NCI-H446 treated with DMSO at 0.1 percent for 48 hours (cell line): ENCODE measurements at regions not wholly inside any gene's neighbourhood (a gene's known extent, or its start where the extent isn't known, plus 50 kb on each side); places are given as distances from the start of the nearest gene placed in this dataset.

Experiments used
- DNase-seq: peaks from one replicate; lab custom pipeline; 2025; lab: John Stamatoyannopoulos, UW

DNA sequence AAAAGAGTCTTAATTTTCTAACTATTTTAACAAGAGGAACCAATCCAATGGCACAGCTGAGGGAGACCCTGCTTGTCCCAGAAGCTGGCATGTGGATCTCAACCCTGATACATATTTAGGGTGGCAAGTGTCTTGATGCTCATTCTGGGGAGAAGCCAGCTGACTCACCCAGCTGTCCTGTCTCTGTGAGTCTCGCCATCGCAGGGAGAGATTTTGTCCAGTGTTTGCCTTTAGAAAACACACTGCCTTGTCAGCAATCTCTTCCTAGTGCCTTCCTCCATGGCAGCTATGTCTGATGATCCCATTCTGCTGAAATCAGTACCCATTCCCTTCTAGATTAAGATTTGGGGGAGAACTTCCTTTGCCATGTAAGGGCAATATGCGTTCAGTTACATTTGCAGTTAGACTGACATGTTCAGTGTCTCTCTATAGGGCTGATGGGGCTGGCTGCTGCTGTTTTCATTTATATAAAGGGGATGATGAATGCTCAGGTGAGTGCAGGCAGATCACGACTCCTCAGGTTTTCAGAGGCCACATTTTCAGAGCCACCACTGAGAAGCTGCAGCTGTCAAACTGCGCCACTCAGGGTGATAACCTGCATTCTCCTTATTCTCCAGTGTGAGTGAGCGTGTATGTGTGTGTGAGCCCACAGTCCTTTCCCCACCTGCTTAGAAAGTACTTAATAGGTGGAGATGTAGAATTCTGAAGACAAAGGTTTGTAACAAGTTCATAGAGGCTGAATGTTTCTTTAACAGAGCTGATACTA lies 217.0 kb downstream of the GAS1 start:
- DNase-seq, result no peak

DNA sequence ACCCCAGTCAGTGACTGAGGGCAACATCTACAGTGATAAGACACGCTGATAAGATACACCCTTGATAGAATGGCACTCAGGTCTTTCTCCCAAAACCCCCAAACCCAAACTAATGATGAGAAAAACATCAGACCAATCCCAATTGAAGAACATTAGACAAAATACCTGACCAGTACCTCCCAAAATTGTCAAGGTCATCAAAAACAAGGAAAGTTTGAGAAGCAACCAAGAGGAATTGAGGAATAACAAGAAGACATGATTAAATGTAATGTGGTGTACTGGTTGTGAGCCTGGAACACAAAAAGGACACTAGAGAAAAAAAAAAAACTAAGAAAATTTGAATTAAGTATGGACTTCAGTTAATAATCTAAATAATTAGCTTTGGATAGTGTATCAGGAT lies 222.8 kb downstream of the GAS1 start:
- no peak for DNase-seq

DNA sequence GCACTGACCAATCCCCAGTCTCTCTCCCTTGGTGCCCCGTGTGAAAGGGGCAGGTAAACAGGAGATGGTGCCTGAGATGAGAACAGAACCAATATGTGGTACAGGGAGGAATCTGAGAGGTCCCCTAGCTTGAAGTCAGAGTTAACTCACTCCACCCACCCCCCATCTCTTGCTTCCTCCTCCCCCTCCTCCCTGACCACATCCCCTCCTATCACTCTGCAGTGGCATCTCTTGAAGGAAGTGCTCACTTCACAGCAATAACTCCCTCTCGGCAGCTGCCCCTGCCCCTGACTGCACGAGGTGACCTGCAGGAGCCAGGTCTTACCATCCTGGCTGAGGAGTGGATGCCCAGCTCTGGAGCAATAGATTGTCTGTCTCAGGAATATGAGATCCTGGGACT lies 224.0 kb downstream of the GAS1 start:
- DNase-seq, result no peak

DNA sequence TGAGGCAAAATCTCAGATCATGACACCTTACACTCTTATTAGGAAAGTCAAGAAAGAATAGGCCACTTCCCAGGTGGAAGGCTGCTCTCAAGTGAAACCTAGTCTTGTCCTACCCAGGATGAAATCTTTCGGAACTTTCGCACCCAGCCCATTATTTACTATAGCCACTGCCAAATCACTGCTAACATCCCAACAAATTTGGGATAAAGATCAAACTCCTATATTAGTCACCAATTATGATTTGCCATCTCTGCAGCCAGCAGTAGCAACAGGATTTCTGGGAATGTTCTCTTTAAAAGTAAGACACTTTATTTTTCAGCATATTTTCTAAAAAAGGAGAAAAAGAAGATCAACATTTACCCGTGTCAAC lies 224.6 kb downstream of the GAS1 start:
- no peak for DNase-seq

DNA sequence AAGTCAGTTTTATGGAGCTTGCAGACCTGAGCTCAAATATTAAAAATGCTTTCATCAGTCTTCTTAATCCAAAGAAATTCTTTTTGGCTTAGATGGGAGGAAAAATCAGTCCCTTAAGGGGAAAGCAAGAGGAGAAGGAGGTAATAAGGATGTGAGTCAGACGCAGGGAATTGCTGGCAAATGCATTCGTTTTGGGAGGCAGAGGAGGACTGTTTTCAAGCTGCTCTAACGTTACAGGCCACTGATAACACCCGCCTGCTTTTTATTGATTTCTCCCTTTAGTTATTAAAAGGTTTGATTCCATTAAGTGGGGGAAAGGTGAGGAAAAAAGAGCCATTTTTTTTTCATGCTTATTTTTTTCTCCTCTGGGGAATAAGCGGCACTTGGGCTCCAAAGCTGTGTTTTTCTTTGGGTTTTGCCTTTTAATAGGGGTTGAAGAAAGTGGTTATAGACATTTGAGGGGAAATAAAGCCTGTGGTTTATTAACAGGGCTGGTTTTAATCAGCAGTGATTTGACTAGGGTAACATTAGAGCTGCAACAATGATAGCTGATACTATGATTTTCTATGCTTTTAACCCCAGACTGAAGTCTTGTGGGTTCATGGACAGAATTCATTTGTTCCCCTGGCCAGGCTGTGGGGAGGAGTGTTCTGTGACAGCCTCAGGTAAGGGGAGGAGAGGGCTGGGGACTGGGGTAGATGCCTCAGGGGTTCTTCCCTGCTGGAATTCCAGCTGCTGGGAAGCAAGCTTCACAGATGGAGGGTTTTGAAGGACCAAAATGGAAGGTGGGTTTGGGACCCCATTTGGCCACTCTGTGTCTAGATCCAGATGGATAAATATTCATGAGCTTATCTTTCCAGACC lies 225.2 kb downstream of the GAS1 start:
- no peak for DNase-seq

- DNase-seq, result no peak
Measured at GRCh38 chr9:86721226-86721781, 226.0 kb downstream of the GAS1 start.

DNA sequence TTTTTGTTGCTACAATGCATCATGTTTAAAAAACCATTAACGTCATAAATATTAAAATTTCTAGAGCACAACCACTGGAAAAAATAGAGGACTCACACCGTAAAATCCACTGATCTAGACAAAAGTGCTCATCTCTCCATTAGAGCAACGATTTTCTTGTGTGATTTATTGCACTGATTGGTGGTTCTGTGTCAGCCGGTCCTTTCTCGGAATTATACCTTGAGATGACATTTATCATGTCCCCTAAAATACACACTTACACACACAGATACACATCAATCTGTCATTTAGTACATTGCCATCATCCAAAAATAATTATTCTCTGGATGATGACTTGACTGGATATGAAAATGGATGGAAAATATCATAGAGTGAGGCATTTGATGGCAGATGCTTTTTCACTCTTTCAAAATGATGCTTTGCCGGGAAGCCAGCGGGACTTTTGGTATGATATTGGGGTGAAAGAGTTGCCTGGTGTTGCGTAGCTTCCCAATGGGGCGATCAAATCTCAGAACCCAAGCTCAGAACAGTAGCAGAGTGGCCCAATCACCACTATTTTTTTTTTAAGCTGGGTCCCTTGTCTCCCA lies 226.6 kb downstream of the GAS1 start:
- no peak for DNase-seq

- DNase-seq, result no peak
Measured at GRCh38 chr9:86718388-86719049, 228.8 kb downstream of the GAS1 start.

DNA sequence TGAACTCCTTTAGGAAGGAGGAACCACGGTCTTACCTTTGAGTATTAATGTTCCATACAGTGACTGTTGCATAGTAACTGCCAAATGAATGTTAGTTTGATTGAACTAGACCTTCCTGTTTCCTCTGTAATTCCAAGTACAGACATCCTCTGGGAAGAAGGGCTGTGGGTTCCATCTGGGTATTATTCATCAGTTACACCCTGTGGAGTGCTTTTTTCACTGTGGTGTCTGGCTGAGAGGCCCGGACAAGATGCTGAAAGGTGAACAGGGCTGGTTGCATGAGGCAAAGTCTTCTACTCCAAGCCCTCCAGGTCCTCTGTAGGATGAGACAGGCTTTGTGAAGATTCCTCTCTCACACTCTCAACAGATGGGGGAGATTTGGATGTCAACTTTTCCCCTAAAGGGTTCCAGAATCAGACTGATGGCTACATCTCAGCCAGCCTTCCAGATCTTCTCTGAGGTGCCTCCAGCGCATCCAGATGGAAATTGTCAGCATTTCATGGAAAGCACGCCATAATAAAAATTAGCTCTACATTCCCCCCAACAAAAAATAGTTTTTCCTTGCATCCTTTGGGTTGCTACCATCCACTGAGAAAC lies 230.9 kb downstream of the GAS1 start:
- no peak for DNase-seq

DNA sequence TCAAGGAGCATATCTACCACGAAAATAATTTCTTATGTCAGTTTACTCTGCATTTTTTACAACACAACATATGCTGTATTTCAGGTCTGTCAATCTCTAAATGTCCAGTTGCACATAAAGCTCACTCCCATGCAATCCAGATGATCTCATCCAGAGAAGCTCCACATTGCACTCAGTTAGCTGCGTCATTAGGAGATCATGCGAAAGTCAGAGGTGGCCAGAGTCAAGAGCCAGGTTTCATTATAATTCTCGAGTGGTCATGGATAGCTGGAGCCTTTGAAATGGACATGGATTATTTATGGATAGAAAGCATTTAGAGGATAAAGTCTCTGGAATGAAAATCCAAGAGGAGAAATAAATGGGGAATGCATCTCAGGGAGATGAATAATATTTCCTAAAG lies 232.3 kb downstream of the GAS1 start:
- no peak for DNase-seq

GRCh38 chr9:86713970-86714369 lies 233.3 kb downstream of the GAS1 start:
- DNase-seq, result no peak

- DNase-seq, result no peak
Measured at GRCh38 chr9:86713470-86713869, 233.8 kb downstream of the GAS1 start.

DNA sequence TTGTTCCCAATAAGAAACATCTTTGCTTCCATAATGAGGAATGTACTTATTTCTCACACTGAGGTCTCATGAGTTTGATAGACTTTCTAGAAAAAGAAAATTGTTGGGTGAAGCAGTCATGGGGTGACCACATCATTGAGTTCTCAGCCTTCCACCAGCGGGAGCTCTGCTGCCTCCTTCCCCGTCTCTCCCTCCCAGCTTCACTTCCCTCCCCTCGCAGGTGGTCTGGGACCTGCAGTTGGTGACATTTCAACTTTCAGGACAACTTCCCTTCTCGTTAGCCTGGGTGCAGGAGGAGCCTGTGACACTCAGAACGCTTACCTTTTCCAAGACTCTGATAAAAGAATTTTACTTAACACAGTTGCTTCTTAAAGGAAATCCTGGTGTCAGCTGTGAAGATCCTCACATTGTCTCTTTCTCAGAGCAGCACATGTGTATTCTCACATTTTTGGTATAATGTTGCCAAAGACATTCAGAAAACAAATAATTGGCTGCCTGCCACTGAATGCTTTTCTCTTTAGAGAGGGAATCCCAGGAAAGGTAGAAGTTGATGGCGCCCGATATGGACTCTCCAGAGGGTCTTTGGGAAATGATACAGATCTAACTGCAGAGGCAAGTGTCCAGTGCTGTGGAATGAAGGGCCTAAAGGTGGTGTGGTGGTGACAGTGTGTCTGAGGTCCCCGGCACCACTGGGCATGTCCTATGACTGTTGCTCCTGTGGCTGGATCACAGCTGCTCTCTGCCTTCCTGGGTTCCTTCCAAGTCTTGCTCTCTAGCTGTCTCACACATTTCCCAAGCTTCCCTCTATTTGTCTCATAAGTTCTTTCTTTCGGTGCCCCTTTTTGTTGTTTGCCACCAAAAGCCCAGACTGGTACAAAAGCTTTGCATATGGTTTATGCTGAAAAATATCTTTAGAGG lies 238.1 kb downstream of the GAS1 start:
- no peak for DNase-seq

DNA sequence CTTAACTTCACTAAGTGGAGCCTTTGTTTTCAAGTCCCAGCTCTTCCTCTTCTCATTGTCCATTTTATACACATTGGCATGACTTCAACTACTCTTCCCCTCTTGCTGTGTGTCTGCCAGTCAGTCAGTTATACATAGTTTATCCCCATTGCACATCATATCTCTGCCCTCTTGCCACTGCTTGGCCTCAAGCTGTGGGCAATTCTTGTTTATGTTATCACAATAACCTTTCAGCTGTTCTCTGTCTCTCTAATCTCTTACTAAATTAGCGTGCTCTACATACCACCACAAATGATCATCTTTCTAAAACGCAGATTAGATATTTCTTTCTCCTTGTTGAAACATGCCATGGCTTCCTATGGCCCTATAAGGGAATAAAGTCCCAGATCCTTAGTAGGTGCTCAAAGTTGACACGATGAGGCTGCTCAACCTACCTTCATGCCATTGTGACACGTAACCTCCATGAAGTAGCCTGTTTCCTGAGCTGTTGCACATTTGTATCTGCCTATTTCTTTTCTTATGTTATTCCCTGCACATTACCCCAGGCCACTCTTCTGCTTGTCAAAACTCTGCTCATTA lies 239.3 kb downstream of the GAS1 start:
- DNase-seq, result no peak

DNA sequence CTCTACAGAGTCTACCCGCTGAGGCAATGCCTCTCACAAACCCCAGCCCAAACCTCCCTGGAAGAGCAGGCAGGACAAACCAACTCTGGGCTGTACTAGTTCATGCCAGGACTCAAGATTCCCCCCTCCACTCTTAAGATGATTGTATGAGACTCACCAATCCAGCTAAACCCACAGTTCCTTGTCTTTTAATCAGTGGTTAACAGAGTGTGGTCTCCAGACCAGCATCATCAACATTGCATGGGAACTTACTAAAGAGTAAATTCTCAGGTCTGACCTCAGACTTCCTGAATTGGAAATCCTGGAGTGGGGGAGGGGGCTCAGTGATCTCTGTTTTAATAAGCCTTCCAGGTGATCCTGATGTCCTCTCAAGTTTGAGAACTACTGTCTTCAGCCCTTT lies 240.9 kb downstream of the GAS1 start:
- DNase-seq, result no peak

DNA sequence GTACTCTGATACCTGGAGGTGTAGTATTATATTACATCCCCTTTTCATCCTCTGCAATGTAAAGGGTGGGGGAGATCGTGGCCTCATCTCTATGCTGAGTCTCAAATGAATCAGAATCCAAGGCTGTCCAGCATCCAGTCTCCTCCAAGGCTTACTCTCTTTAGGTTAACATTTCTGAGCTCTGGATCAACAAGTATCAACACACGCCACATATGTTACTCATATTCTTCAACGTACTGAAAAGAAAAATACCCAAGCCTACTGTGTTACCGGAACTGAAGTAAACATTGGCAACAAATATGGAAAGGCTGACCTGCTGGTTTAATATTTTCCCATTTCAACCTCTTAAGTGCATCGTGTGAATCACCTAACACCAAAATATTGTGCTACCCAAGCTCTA lies 241.8 kb downstream of the GAS1 start:
- DNase-seq, result no peak

DNA sequence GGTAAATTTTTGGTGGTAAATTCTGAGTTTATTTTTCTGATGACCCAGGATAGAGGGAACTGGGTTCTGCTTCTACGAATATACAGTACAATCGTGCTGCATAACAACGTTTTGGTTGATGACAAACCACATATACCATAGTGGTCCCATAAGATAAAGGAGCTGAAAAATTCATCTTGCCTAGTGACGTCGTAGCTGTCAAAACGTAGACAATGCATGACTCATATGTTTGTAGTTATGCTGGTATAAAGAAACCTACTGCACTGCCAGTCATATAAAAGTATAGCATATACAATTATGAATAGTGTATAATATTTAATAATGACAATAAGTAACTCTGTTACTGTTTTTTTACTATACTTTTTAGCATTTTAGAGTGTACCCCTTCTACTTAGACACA lies 244.0 kb downstream of the GAS1 start:
- no peak for DNase-seq

DNA sequence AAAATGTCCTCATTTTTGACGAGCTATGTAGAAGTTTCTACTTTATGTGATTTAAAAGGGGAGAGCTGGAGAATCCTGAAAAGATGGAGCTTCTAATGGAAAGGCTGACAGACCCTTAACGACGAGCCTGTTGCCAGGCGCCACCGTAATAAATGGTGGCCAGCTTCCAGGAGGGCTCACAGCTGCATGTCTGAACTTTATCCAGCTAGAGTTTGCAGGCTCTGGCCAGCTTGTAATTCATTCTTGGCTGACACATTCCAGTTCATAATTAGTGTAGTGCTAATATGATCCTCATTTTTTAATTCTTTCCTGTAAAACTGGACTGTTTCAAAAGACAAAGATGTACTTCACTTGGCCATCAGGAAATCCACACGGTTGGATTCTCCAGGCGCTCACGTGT lies 246.7 kb downstream of the GAS1 start:
- DNase-seq, result peak; percentile 62

DNA sequence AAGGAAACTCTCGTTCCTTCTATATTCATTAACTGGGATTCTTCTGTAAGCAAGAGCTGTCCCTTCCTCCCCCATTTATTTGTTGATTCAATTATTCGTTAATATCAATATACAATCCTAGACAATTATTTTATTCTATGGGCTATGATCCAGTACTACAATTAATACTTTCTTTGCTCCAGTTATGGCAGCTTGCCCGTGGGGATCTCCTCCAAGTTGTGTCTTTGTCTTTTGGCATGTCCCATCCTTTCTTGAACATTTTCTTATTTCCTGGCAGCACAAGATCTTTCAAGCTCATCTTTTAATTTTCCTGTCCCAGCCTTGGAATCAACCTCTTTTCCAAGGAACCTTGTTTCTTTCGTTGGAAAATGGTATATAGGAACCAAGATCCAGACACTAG lies 249.3 kb downstream of the GAS1 start:
- no peak for DNase-seq

GRCh38 chr9:86697213-86697612 lies 250.1 kb downstream of the GAS1 start:
- peak; percentile 8 for DNase-seq
